Astrocyte of the cerebellum (primary cell): ENCODE measurements at regions not wholly inside any gene's neighbourhood (a gene's known extent, or its start where the extent isn't known, plus 50 kb on each side); places are given as distances from the start of the nearest gene placed in this dataset.

ENCODE experiments used
- DNase-seq: peaks from one replicate; pipeline ENCODE4 v3.0.0-alpha.2; 2011; ENCODE audit warnings: low read depth
- H3K4me3 ChIP-seq: 2 replicates; pipeline ENCODE4 v1.5.1; 2011; ENCODE audit warnings: mild to moderate bottlenecking, low read depth, low read length, moderate library complexity
- CTCF ChIP-seq: IDR thresholded peaks from 2 replicates; pipeline ENCODE4 v1.5.1; 2012; ENCODE audit warnings: low read length, low read depth, moderate library complexity, mild to moderate bottlenecking; ENCODE audit errors: missing control alignments
- in situ Hi-C: cut with HindIII; loops from 2 replicates; pipeline ENCODE4 v1.10.0; 2017; ENCODE audit warnings: low sequenced_read_pairs

DNA sequence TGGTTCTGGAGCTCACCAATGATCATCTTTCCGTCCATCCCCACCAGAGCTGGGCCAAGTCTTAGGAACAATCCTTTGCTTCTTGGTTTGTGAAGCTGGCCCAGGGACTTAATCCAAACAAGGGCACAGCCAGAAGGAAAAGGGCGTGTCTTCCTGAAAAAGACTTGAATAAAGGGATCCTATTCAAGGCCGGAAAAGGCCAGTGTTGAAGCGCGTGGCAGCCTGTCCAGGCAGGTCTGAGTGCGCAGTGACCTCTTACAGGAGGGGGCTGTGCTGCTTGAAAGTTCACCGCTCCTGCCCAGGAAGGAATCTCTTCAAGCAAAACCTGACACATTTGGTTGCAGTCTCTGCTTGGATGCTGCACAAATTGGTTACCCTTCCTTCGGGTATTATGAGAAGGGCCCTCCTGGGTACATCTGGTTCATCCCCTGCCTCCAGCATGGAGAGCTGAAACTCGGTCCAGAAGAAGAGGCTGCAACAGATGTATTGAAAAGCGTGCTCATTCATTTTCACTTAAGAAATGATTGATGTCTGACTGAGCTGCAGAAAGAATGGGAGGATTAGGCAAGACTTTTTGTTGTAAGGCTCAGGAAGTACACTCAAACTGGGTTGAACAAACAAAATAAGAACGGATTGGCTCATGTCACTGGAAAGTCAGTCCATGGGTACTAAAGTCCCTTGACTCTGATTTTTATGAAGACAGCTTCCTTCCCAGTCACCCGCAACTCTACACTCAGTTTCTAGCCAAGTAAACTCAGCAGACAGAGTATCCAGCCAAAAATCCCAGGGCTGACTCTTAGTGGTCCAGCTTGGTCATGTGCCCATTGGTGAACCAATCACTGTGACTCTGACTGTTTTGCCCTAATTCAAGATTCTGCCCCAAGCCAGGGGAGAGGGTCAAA, 136.3 kb downstream of the TFAP2C start:
- H3K4me3 ChIP-seq: no peak overlapping the region
- TF ChIP-seq CTCF: no peak
- in situ Hi-C loops: no loop called here
- DNase-seq: no peak

- in situ Hi-C loops: no loop called here
- no peak for TF ChIP-seq CTCF
- H3K4me3 ChIP-seq: no peak overlapping the region
- no peak for DNase-seq
Observed at GRCh38 chr20:56766528-56766927, 137.4 kb downstream of the TFAP2C start.

DNA sequence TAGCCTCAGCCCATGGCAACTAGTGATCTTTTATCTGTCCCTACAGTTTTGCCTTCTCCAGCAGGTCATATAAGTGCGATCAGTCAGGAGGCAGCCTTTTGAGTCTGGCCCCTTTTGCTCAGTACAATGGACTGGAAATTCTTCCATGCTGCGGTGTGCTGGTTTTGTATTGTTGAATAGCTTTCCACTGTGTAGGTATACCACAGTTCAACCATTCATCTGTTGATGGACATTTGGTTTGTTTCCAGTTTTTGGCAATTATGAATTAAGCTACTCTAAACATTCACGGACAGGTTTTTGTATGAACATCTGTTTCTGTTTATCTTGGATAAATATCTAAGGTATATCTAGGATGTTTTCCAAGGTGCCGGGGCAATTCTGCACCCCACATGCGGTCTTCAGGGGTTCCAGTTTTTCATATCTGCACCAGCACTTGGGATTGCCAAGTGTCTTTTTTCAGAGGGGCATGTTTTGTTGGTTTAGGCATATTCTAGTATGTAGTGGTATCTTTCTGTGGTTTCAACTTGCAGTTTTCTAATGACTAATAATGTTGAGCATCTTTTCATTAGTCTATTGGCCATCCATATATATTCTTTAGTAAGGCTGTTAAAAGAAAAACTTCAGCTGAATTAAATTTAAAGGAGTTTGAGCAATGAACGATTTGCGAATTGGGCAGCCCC, 141.0 kb downstream of the TFAP2C start:
- in situ Hi-C loops: no loop called here
- no peak for TF ChIP-seq CTCF

GRCh38 chr20:56773749-56774148, 144.6 kb downstream of the TFAP2C start:
- no peak overlapping the region for H3K4me3 ChIP-seq
- no peak for TF ChIP-seq CTCF
- DNase-seq: no peak
- in situ Hi-C loops: no loop called here

More for the DNA sequence above, 141.0 kb downstream of the TFAP2C start:
- peak; percentile 92 for DNase-seq
- H3K4me3 ChIP-seq: no peak overlapping the region

DNA sequence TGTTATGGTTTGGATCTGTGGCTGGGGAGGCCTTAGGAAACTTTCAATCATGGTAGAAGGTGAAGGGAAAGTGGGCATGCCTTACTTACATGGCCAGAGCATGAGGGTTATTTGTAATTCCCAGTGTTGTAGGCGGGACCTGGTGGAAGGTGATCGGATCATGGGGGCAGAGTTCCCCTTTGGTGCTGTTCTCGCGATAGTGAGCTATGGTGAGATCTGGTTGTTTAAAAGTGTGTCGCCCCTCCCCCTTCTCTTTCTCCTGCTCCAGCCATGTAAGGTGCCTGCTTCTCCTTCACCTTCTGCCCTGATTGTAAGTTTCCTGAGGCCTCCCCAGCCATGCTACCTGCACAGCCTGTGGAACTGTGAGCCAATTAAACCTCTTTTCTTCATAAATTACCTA, 145.8 kb downstream of the TFAP2C start:
- DNase-seq: no peak
- in situ Hi-C loops: no loop called here
- no peak overlapping the region for H3K4me3 ChIP-seq
- no peak for TF ChIP-seq CTCF

GRCh38 chr20:56776345-56776744, 147.2 kb downstream of the TFAP2C start:
- in situ Hi-C loops: no loop called here
- no peak overlapping the region for H3K4me3 ChIP-seq
- no peak for DNase-seq
- TF ChIP-seq CTCF: no peak
